Neural progenitor cell (in vitro differentiated cells): ENCODE measurements at regions not wholly inside any gene's neighbourhood (a gene's known extent, or its start where the extent isn't known, plus 50 kb on each side); places are given as distances from the start of the nearest gene placed in this dataset.

ENCODE experiments used
- DNase-seq: peaks from one replicate; pipeline ENCODE4 v3.0.0-alpha.2; 2016; ENCODE audit warnings: low spot score
- H2AFZ ChIP-seq: fragments of 200-600 bp; sonication (generic); replicated peaks from 2 replicates; pipeline ENCODE4 v1.6.1; 2016; ENCODE audit warnings: antibody characterized with exemption
- H3F3A ChIP-seq: fragments of 200-600 bp; sonication (generic); 2 replicates; pipeline ENCODE4 v1.6.1; 2016; ENCODE audit warnings: antibody characterized with exemption, low read depth
- H3K27ac ChIP-seq: fragments of 200-600 bp; sonication (generic); 2 replicates; pipeline ENCODE4 v1.5.1; 2016; ENCODE audit warnings: mild to moderate bottlenecking
- H3K27me3 ChIP-seq: fragments of 200-600 bp; sonication (generic); 2 replicates; pipeline ENCODE4 v1.6.1; 2016; ENCODE audit warnings: mild to moderate bottlenecking, moderate library complexity
- H3K36me3 ChIP-seq: fragments of 200-600 bp; sonication (generic); 2 replicates; pipeline ENCODE4 v1.5.1; 2016
- H3K4me1 ChIP-seq: fragments of 200-600 bp; sonication (generic); 2 replicates; pipeline ENCODE4 v1.6.1; 2016; ENCODE audit warnings: mixed run types
- H3K4me2 ChIP-seq: fragments of 200-600 bp; sonication (generic); 2 replicates; pipeline ENCODE4 v1.6.1; 2016
- H3K4me3 ChIP-seq: fragments of 200-600 bp; sonication (generic); 2 replicates; pipeline ENCODE4 v1.5.1; 2016
- H3K79me2 ChIP-seq: fragments of 200-600 bp; sonication (generic); 2 replicates; pipeline ENCODE4 v1.6.1; 2016; ENCODE audit warnings: low read depth
- H3K9ac ChIP-seq: fragments of 200-600 bp; sonication (generic); 2 replicates; pipeline ENCODE4 v1.6.1; 2016
- H3K9me3 ChIP-seq: fragments of 200-600 bp; sonication (generic); 2 replicates; pipeline ENCODE4 v1.5.1; 2016; ENCODE audit warnings: low read depth
- H4K20me1 ChIP-seq: fragments of 200-600 bp; sonication (generic); 2 replicates; pipeline ENCODE4 v1.6.1; 2016; ENCODE audit warnings: low read depth
- H3K27ac Mint-ChIP-seq: 3 replicates; pipeline ENCODE4 v1.8.0; 2021; ENCODE audit warnings: mixed read lengths
- H3K27me3 Mint-ChIP-seq: 2 replicates; pipeline ENCODE4 v1.8.0; 2022; ENCODE audit warnings: low read depth, mild to moderate bottlenecking, inconsistent platforms, moderate library complexity, mixed read lengths; ENCODE audit not compliant: insufficient read depth
- H3K36me3 Mint-ChIP-seq: 3 replicates; pipeline ENCODE4 v1.8.0; 2021; ENCODE audit warnings: mixed read lengths
- H3K4me1 Mint-ChIP-seq: 3 replicates; pipeline ENCODE4 v1.8.0; 2021; ENCODE audit warnings: mixed read lengths
- H3K4me3 Mint-ChIP-seq: 3 replicates; pipeline ENCODE4 v1.8.0; 2021; ENCODE audit warnings: mild to moderate bottlenecking, moderate library complexity, mixed read lengths
- H3K9me3 Mint-ChIP-seq: 3 replicates; pipeline ENCODE4 v1.8.0; 2020; ENCODE audit warnings: mixed read lengths
- EZH2 ChIP-seq: fragments of 200-600 bp; sonication (generic); IDR thresholded peaks from 2 replicates; pipeline ENCODE4 v1.6.1; 2017; ENCODE audit warnings: antibody characterized with exemption, mild to moderate bottlenecking, moderate library complexity
- EZH2phosphoT487 ChIP-seq: fragments of 200-600 bp; sonication (generic); IDR thresholded peaks from 2 replicates; pipeline ENCODE4 v1.6.1; 2017; ENCODE audit warnings: antibody characterized with exemption
- TF ChIP-seq, protein P1 (sequence below): fragments of 200-600 bp; sonication (generic); IDR thresholded peaks from 2 replicates; pipeline ENCODE4 v1.5.1; 2017; ENCODE audit warnings: antibody characterized with exemption, mild to moderate bottlenecking

DNA sequence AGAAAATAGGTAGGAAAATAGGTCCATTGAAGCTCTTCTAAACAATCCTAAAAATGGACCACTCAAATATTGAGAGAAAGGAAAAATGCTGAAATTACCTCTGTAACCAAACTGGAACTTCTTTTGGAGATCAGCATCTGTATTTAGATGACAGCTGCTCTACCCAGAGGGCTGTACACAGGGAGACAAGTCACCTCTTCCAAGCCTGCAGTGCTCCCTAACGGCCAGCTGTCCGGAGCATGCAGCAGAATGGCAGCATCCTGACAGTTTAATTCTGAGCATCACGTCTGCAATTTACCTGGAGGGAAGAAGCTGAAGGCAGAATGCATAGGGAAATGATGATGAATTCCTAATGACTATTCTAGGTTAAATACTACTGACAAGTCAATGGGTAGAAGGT lies 62.8 kb upstream of the DIAPH3 start:
- peak; percentile 69 for DNase-seq
- Mint-ChIP-seq H3K4me3 (no peak overlapping the region), H3K4me1 (peaks cover 3% of the 10 kb centered on the region), H3K36me3 (no peaks in the 10 kb centered on the region), H3K9me3 (no peaks in the 10 kb centered on the region), H3K27me3 (peaks cover under 1% of the 10 kb centered on the region), H3K27ac (no peak overlapping the region)
- Histone ChIP-seq H3K9me3 (no peaks in the 10 kb centered on the region), H3K27ac (no peak overlapping the region), H3K36me3 (no peaks in the 10 kb centered on the region), H3K4me1 (peaks cover 3% of the 10 kb centered on the region), H3K79me2 (no peaks in the 10 kb centered on the region), H4K20me1 (no peaks in the 10 kb centered on the region), H3K27me3 (no peaks in the 10 kb centered on the region), H3F3A (no peaks in the 10 kb centered on the region), H3K9ac (no peak overlapping the region), H2AFZ (no peak overlapping the region), H3K4me3 (no peak overlapping the region), H3K4me2 (no peak overlapping the region)
- TF ChIP-seq, protein P1, sequence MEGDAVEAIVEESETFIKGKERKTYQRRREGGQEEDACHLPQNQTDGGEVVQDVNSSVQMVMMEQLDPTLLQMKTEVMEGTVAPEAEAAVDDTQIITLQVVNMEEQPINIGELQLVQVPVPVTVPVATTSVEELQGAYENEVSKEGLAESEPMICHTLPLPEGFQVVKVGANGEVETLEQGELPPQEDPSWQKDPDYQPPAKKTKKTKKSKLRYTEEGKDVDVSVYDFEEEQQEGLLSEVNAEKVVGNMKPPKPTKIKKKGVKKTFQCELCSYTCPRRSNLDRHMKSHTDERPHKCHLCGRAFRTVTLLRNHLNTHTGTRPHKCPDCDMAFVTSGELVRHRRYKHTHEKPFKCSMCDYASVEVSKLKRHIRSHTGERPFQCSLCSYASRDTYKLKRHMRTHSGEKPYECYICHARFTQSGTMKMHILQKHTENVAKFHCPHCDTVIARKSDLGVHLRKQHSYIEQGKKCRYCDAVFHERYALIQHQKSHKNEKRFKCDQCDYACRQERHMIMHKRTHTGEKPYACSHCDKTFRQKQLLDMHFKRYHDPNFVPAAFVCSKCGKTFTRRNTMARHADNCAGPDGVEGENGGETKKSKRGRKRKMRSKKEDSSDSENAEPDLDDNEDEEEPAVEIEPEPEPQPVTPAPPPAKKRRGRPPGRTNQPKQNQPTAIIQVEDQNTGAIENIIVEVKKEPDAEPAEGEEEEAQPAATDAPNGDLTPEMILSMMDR = peak; percentile 64
- TF ChIP-seq EZH2phosphoT487 = no peak
- no peak for TF ChIP-seq EZH2

DNA sequence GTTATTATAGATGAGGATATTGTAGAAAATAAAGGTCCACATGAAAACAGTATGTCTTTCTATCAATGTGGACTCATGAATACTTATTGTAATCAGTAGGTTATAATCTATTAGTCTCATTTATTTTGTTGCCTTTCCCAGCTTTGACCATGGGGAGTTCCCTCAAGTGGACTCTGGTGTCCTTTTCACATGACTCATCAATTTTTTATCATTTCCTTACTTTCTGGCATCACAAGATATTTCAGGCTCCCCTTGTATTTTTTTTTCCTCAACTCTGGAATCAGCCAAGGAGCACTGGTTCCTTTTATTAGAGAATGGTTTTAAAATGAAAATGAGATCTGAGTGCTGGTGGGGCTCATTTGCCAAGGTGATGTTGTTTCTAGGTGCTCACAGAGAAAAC lies 63.4 kb upstream of the DIAPH3 start:
- Histone ChIP-seq H3K27me3 (no peaks in the 10 kb centered on the region), H2AFZ (no peak overlapping the region), H3K4me3 (no peak overlapping the region), H3K4me2 (no peak overlapping the region), H3K9ac (no peak overlapping the region), H3K79me2 (no peaks in the 10 kb centered on the region), H3K9me3 (no peaks in the 10 kb centered on the region), H3K36me3 (no peaks in the 10 kb centered on the region), H4K20me1 (no peaks in the 10 kb centered on the region), H3F3A (no peaks in the 10 kb centered on the region), H3K27ac (no peak overlapping the region), H3K4me1 (peaks cover 3% of the 10 kb centered on the region)
- Mint-ChIP-seq H3K36me3 (no peaks in the 10 kb centered on the region), H3K9me3 (no peaks in the 10 kb centered on the region), H3K27me3 (peaks cover 2% of the 10 kb centered on the region), H3K4me3 (no peak overlapping the region), H3K27ac (no peak overlapping the region), H3K4me1 (peaks cover 3% of the 10 kb centered on the region)
- no peak for TF ChIP-seq EZH2
- TF ChIP-seq, protein P1 = no peak
- TF ChIP-seq EZH2phosphoT487 = no peak
- DNase-seq = no peak

DNA sequence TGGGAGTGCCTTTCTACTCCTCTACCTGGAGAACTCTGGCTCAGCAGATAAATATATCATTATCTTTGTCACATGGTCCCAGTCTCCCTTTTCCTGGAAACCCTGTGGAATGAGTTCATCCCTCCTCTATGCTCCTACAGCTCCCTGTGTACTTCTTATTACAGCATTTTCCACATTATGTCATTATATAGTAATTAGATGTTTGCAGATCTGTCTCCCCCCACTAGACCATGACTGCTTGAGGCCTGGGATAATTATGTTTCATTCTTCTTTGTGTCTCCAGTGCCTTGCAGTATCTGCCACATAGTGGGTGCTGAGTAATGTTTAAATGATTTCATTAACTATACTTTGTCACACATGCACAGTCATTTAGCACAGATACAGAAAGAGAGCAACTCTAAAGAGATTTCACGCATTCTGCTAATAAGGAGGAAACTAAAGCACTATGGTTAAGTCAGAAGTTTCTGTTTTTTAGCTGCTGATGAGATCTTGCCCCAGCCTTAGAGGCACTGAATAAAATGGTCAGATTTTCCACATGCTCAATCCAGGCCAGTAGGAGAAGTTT lies 66.1 kb upstream of the DIAPH3 start:
- H3K27me3 ChIP-seq = no peaks in the 10 kb centered on the region
- peaks cover 2% of the 10 kb centered on the region for H3K27me3 Mint-ChIP-seq
- no peak overlapping the region for H3K4me2 ChIP-seq

More for the DNA sequence above, 66.1 kb upstream of the DIAPH3 start:
- Histone ChIP-seq H3K4me1 (no peaks in the 10 kb centered on the region), H3K79me2 (no peaks in the 10 kb centered on the region), H3K4me3 (no peak overlapping the region), H3K27ac (no peak overlapping the region), H3K9ac (no peak overlapping the region), H3K36me3 (no peaks in the 10 kb centered on the region), H3K9me3 (no peaks in the 10 kb centered on the region), H4K20me1 (no peaks in the 10 kb centered on the region), H3F3A (no peaks in the 10 kb centered on the region), H2AFZ (peak overlapping the region; percentile 27)
- Mint-ChIP-seq H3K27ac (peak overlapping the region; percentile 38), H3K36me3 (no peaks in the 10 kb centered on the region), H3K9me3 (no peaks in the 10 kb centered on the region), H3K4me1 (peaks cover 3% of the 10 kb centered on the region), H3K4me3 (no peak overlapping the region)
- TF ChIP-seq, protein P1 = no peak
- TF ChIP-seq EZH2phosphoT487 (no peak), EZH2 (no peak)
- no peak for DNase-seq
